ENCODE measurements at regions not wholly inside any gene's neighbourhood (a gene's known extent, or its start where the extent isn't known, plus 50 kb on each side); places are given as distances from the start of the nearest gene placed in this dataset.

- Histone ChIP-seq H3K9ac (replicated peaks in 1 of 4; ENCODE audit: extremely low read depth in 1 of 4, low read depth in 3 of 4, low read length in 3 of 4) (no peak overlapping the region), H3K27me3 (replicated peaks in 1 of 4; ENCODE audit: control insufficient read depth in 3 of 4, extremely low read depth in 1 of 4, insufficient read depth in 3 of 4, low read length in 3 of 4) (no peaks in the 10 kb centered on the region), H2AK5ac (ENCODE audit: low read depth, low read length) (no peak overlapping the region), H3K36me3 (ENCODE audit: control insufficient read depth in 2 of 4, insufficient read depth in 4 of 4, low read length in 3 of 4) (no peaks in the 10 kb centered on the region), H3K79me2 (ENCODE audit: control insufficient read depth in 1 of 2, insufficient read depth in 2 of 2, low read length in 2 of 2) (no peaks in the 10 kb centered on the region), H4K20me1 (replicated peaks in 1 of 2; ENCODE audit: control insufficient read depth in 1 of 2, insufficient read depth in 2 of 2, low read length in 2 of 2) (no peaks in the 10 kb centered on the region), H3K14ac (ENCODE audit: insufficient read length) (no peak overlapping the region), H3K56ac (replicated peaks; ENCODE audit: insufficient read length, low read depth, low read length) (no peak overlapping the region), H3K18ac (ENCODE audit: extremely low read depth, low read length) (no peak overlapping the region), H3K4me2 (ENCODE audit: insufficient read depth in 1 of 2, low read depth in 2 of 2, low read length in 2 of 2) (no peak overlapping the region), H4K91ac (replicated peaks; ENCODE audit: insufficient read length, low read length) (no peak overlapping the region), H2BK120ac (replicated peaks; ENCODE audit: low read depth, low read length) (no peak overlapping the region), H3K4me1 (replicated peaks in 1 of 4; ENCODE audit: control insufficient read depth in 3 of 4, insufficient read depth in 4 of 4, low read length in 3 of 4) (peaks cover 0 to 3% (median 0%) of the 10 kb centered on the region in 4 experiments; a peak in 3 of 7 replicates), H2BK20ac (ENCODE audit: low read length) (no peak overlapping the region), H3K23ac (ENCODE audit: insufficient read length) (no peak overlapping the region), H3K9me3 (ENCODE audit: insufficient read depth in 2 of 2, low read depth in 1 of 2, low read length in 1 of 2) (no peaks in the 10 kb centered on the region), H3K4me3 (ENCODE audit: extremely low read depth in 1 of 4, insufficient read depth in 2 of 4, low read depth in 3 of 4, low read length in 4 of 4) (no peak overlapping the region), H2BK15ac (ENCODE audit: low read length) (no peak overlapping the region), H3K27ac (ENCODE audit: low read depth, low read length) (no peak overlapping the region), H2BK12ac (ENCODE audit: low read depth, low read length) (no peak overlapping the region), H2BK5ac (ENCODE audit: low read depth, low read length) (no peak overlapping the region), H3K79me1 (ENCODE audit: low read depth, low read length) (no peaks in the 10 kb centered on the region), H2AFZ (ENCODE audit: low read length) (no peak overlapping the region), H4K8ac (ENCODE audit: extremely low read depth, insufficient read depth, low read length) (no peak overlapping the region), H3K23me2 (ENCODE audit: low read depth, low read length) (no peaks in the 10 kb centered on the region), H3K4ac (replicated peaks; ENCODE audit: insufficient read length, low read depth, low read length) (no peak overlapping the region), H4K5ac (ENCODE audit: insufficient read length, low read depth, low read length) (no peak overlapping the region)
- FAIRE-seq (no peak), DNase-seq (ENCODE audit: low read depth in 1 of 2, low spot score in 2 of 2) (no peak)
- POLR2A ChIA-PET (ENCODE audit: partially characterized antibody): no interaction called here
- WGBS, 2 experiments (ENCODE audit: extremely low coverage in 1 of 2, insufficient coverage in 1 of 2, insufficient read length in 1 of 2, insufficient replicate concordance in 2 of 2, low coverage in 1 of 2, low lambda C conversion rate in 2 of 2, missing lambda C conversion rate in 1 of 2): 91% methylated on average over 5 of the region's 5 CpGs; no CpG with 5 or more reads in 1 of the 2 experiments
- CTCF ChIA-PET (ENCODE audit: partially characterized antibody): no interaction called here
- TF ChIP-seq RXRA (IDR thresholded peaks at IDR 0.05; ENCODE audit: insufficient read depth, low read depth, low read length) (no peak), PHF8 (conservative IDR thresholded peaks at IDR 0.05; ENCODE audit: low read depth, low read length) (no peak), POLR2AphosphoS5 (IDR thresholded peaks at IDR 0.05; ENCODE audit: low read depth, low read length) (no peak)
Measured at GRCh38 chr15:29442532-29442931, 172.9 kb upstream of the NSMCE3 start.

Data from H1 (cell line).